Tibial artery (tissue), 4 donors: ENCODE measurements at regions not wholly inside any gene's neighbourhood (a gene's known extent, or its start where the extent isn't known, plus 50 kb on each side); places are given as distances from the start of the nearest gene placed in this dataset.
"Not testable (repeated sequence)": the region's sequence is repeated elsewhere in the genome, so short reads cannot be mapped to it uniquely, and the experiment has no call there.

Source experiments
- DNase-seq, 2 donors: peaks; one replicate each; pipeline ENCODE4 v3.0.0-alpha.2; 2019
- H3K27ac ChIP-seq, 2 donors: fragments of 200-600 bp; sonication (generic) in 1 of 2; 1 replicate in 1 of 2; 2 replicates in 1 of 2; pipeline ENCODE4 v1.5.1; 2018 to 2019; ENCODE audit warnings: mild to moderate bottlenecking in 1 of 2
- H3K27me3 ChIP-seq, 2 donors: fragments of 200-600 bp; sonication (generic) in 1 of 2; one replicate each; pipeline versions ENCODE4 v1.5.1 to v1.6.0; 2016 to 2019
- H3K36me3 ChIP-seq, 3 donors: fragments of 200-600 bp; sonication (generic) in 2 of 3; one replicate each; pipeline ENCODE4 v1.5.1; 2016 to 2019; ENCODE audit warnings: mild to moderate bottlenecking in 2 of 3
- H3K4me1 ChIP-seq, 4 donors: fragments of 200-600 bp; sonication (generic) in 2 of 4; 1 replicate in 3 of 4; 2 replicates in 1 of 4; pipeline ENCODE4 v1.5.1; 2016 to 2019
- H3K4me3 ChIP-seq, 2 donors: fragments of 200-600 bp; sonication (generic) in 1 of 2; 1 replicate in 1 of 2; 2 replicates in 1 of 2; pipeline ENCODE4 v1.5.1; 2018 to 2019; ENCODE audit warnings: mild to moderate bottlenecking in 2 of 2
- H3K9me3 ChIP-seq, 3 donors: fragments of 200-600 bp; sonication (generic) in 1 of 3; one replicate each; pipeline ENCODE4 v1.5.1; 2016 to 2019
- CTCF ChIP-seq, 2 experiments: fragments of 200-600 bp in 1 of 2; fragments of 450-650 bp in 1 of 2; IDR thresholded peaks; one replicate each; pipeline ENCODE4 v1.5.1; 2017 to 2019; ENCODE audit warnings: antibody characterized with exemption in 2 of 2, mild to moderate bottlenecking in 1 of 2, moderate library complexity in 1 of 2
- intact Hi-C: fragments of 100-400 bp; cut with DNase I; formaldehyde crosslinking; loops from one replicate; pipeline ENCODE4 v1.15.0; 2023; ENCODE audit warnings: low total_unique reads

- peaks cover 0 to 17% (median 3%) of the 10 kb centered on the region in 4 donors for H3K4me1 ChIP-seq
- no peak for TF ChIP-seq CTCF (IDR thresholded peaks at IDR 0.05)
- H3K4me3 ChIP-seq, result no peak overlapping the region
- H3K36me3 ChIP-seq, result no peaks in the 10 kb centered on the region
- no peaks in the 10 kb centered on the region for H3K27me3 ChIP-seq
- no peak overlapping the region for H3K27ac ChIP-seq
- intact Hi-C loops, result no loop called here
- no peak for DNase-seq
- no peaks in the 10 kb centered on the region for H3K9me3 ChIP-seq
Measured at GRCh38 chr7:42722716-42723115, 189.2 kb downstream of the C7orf25 start.

GRCh38 chr7:42722198-42722597, 189.7 kb downstream of the C7orf25 start:
- no peak for DNase-seq
- no peak for TF ChIP-seq CTCF (IDR thresholded peaks at IDR 0.05)
- intact Hi-C loops, result no loop called here
- no peaks in the 10 kb centered on the region for H3K27me3 ChIP-seq
- H3K36me3 ChIP-seq, result no peaks in the 10 kb centered on the region
- no peak overlapping the region for H3K27ac ChIP-seq
- no peak overlapping the region for H3K4me3 ChIP-seq
- no peaks in the 10 kb centered on the region for H3K9me3 ChIP-seq
- H3K4me1 ChIP-seq, result peaks cover 0 to 15% (median 2%) of the 10 kb centered on the region in 4 donors

- TF ChIP-seq CTCF (IDR thresholded peaks at IDR 0.05), result no peak
- Histone ChIP-seq H3K4me1 (peaks cover 0 to 7% (median under 1%) of the 10 kb centered on the region in 4 donors), H3K27me3 (no peaks in the 10 kb centered on the region), H3K36me3 (no peaks in the 10 kb centered on the region), H3K4me3 (no peak overlapping the region), H3K27ac (no peak overlapping the region), H3K9me3 (no peaks in the 10 kb centered on the region)
- intact Hi-C loops, result no loop called here
- no peak for DNase-seq
Measured at GRCh38 chr7:42720991-42721796, 190.7 kb downstream of the C7orf25 start.

- Histone ChIP-seq H3K27me3 (no peaks in the 10 kb centered on the region), H3K4me1 (no peaks in the 10 kb centered on the region), H3K36me3 (no peaks in the 10 kb centered on the region), H3K4me3 (no peak overlapping the region), H3K9me3 (no peaks in the 10 kb centered on the region), H3K27ac (no peak overlapping the region)
- no peak for TF ChIP-seq CTCF (IDR thresholded peaks at IDR 0.05)
- DNase-seq, result no peak
- intact Hi-C loops, result no loop called here
Measured at GRCh38 chr7:42720012-42720411, 191.9 kb downstream of the C7orf25 start.

- H3K27me3 ChIP-seq, H3K27ac ChIP-seq, H3K4me3 ChIP-seq, intact Hi-C loops, H3K36me3 ChIP-seq, H3K9me3 ChIP-seq, DNase-seq, H3K4me1 ChIP-seq: not testable (repeated sequence)
Measured at GRCh38 chr7:42718466-42718865, 193.4 kb downstream of the C7orf25 start.

- TF ChIP-seq CTCF (IDR thresholded peaks at IDR 0.05), result no peak
- DNase-seq, result no peak
- H3K36me3 ChIP-seq, result no peaks in the 10 kb centered on the region
- no peaks in the 10 kb centered on the region for H3K27me3 ChIP-seq
- H3K4me3 ChIP-seq, result no peak overlapping the region
- H3K27ac ChIP-seq, result no peak overlapping the region
- H3K4me1 ChIP-seq, result no peaks in the 10 kb centered on the region
- no peaks in the 10 kb centered on the region for H3K9me3 ChIP-seq
- intact Hi-C loops, result no loop called here
Measured at GRCh38 chr7:42714356-42714755, 197.5 kb downstream of the C7orf25 start.
